Activated B cell treated with CpG ODN at 0.5 μM for 24 hours (primary cell): ENCODE measurements at regions not wholly inside any gene's neighbourhood (a gene's known extent, or its start where the extent isn't known, plus 50 kb on each side); places are given as distances from the start of the nearest gene placed in this dataset.

Source experiments
- ATAC-seq: fragments of 200-7000 bp; cut with Tn5 transposase; one replicate; pipeline ENCODE4 v1.10.0; 2021; ENCODE audit warnings: low read depth, mild to moderate bottlenecking, moderate library complexity
- CTCF ChIA-PET: fragments of 350-600 bp; sonication (Branson Sonifier 250); formaldehyde crosslinking; loops from one replicate; lab custom pipeline; 2021; ENCODE audit warnings: antibody characterized with exemption; lab: Charles Lee
- POLR2A ChIA-PET: fragments of 350-600 bp; sonication (Branson Sonifier 250); formaldehyde crosslinking; loops from one replicate; lab custom pipeline; 2021; ENCODE audit warnings: antibody characterized with exemption; lab: Charles Lee
- DNase-seq: peaks from one replicate; pipeline ENCODE4 v3.0.0; 2022
- H3K27ac Mint-ChIP-seq: one replicate; pipeline ENCODE4 v1.8.0; 2020; ENCODE audit warnings: mixed read lengths
- H3K27me3 Mint-ChIP-seq: one replicate; pipeline ENCODE4 v1.8.0; 2021; ENCODE audit warnings: mixed read lengths
- H3K36me3 Mint-ChIP-seq: one replicate; pipeline ENCODE4 v1.8.0; 2021; ENCODE audit warnings: low read depth, mixed read lengths
- H3K4me1 Mint-ChIP-seq: one replicate; pipeline ENCODE4 v1.8.0; 2021; ENCODE audit warnings: mixed read lengths
- H3K4me3 Mint-ChIP-seq: one replicate; pipeline ENCODE4 v1.8.0; 2020; ENCODE audit warnings: mild to moderate bottlenecking, mixed read lengths
- H3K9me3 Mint-ChIP-seq: one replicate; pipeline ENCODE4 v1.8.0; 2020; ENCODE audit warnings: mixed read lengths
- intact Hi-C: fragments of 100-400 bp; cut with micrococcal nuclease; formaldehyde crosslinking; loops from one replicate; pipeline ENCODE4 v1.15.1; 2024
- TF ChIP-seq, protein P1 (sequence below): fragments of 200-600 bp; IDR thresholded peaks from one replicate; pipeline ENCODE4 v1.8.0; 2022; ENCODE audit warnings: antibody characterized with exemption, mild to moderate bottlenecking

GRCh38 chr2:76667821-76668271, 854.3 kb downstream of the LRRTM4 start:
- Mint-ChIP-seq H3K9me3 (no peaks in the 10 kb centered on the region), H3K36me3 (no peaks in the 10 kb centered on the region), H3K27ac (no peak overlapping the region), H3K27me3 (no peaks in the 10 kb centered on the region), H3K4me3 (no peak overlapping the region), H3K4me1 (no peaks in the 10 kb centered on the region)
- intact Hi-C loops = no loop called here
- ChIA-PET POLR2A (no interaction called here), CTCF (no interaction called here)
- no peak for DNase-seq
- no peak for ATAC-seq
- TF ChIP-seq, protein P1, sequence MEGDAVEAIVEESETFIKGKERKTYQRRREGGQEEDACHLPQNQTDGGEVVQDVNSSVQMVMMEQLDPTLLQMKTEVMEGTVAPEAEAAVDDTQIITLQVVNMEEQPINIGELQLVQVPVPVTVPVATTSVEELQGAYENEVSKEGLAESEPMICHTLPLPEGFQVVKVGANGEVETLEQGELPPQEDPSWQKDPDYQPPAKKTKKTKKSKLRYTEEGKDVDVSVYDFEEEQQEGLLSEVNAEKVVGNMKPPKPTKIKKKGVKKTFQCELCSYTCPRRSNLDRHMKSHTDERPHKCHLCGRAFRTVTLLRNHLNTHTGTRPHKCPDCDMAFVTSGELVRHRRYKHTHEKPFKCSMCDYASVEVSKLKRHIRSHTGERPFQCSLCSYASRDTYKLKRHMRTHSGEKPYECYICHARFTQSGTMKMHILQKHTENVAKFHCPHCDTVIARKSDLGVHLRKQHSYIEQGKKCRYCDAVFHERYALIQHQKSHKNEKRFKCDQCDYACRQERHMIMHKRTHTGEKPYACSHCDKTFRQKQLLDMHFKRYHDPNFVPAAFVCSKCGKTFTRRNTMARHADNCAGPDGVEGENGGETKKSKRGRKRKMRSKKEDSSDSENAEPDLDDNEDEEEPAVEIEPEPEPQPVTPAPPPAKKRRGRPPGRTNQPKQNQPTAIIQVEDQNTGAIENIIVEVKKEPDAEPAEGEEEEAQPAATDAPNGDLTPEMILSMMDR = no peak

DNA sequence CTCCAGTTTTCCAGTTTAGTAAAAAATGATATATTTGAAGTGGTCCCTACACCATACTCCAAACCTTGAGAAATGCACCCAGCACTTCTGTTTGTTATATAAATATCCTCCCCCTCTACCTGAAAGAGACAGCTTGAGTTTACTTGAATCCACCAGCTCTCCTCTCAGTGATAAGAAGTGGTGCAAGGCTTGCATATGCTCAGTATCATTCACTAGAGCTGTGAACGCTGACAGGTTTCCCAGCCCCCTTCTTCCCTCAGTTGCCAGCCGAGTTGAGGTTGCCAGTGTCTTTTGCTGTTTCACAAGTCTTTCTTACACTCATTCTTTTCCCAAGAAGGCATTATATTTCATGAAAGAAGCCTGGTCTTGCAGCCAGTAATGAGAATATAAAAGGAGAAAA, 880.0 kb downstream of the LRRTM4 start:
- DNase-seq = no peak
- ChIA-PET CTCF (no interaction called here), POLR2A (no interaction called here)
- TF ChIP-seq, protein P1 = no peak
- intact Hi-C loops = no loop called here
- no peaks in the 10 kb centered on the region for H3K4me1 Mint-ChIP-seq
- no peak for ATAC-seq
- no peak overlapping the region for H3K4me3 Mint-ChIP-seq
- no peaks in the 10 kb centered on the region for H3K36me3 Mint-ChIP-seq
- H3K27me3 Mint-ChIP-seq = no peaks in the 10 kb centered on the region
- no peak overlapping the region for H3K27ac Mint-ChIP-seq
- H3K9me3 Mint-ChIP-seq = peaks cover 14% of the 10 kb centered on the region

DNA sequence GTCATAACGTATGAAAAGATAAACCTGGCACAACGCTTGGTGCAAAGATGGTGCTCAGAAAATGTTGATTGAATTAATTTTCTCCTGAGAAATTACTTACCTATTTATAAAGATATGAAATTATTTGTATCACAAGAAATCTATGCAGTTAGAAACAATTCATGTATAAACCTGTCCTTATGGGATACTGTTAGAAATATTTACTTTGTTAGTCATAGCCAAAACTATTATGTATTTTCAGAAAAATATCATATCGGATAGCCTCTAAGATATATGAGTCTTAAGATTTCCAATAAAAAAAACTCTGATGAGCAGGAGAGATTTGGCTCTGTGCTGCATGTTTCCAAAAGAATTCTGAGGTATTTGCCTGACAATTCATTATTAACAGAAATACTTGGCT, 880.7 kb downstream of the LRRTM4 start:
- no peak for DNase-seq
- no peak overlapping the region for H3K27ac Mint-ChIP-seq
- no peaks in the 10 kb centered on the region for H3K36me3 Mint-ChIP-seq
- no peaks in the 10 kb centered on the region for H3K27me3 Mint-ChIP-seq
- H3K9me3 Mint-ChIP-seq = peaks cover 14% of the 10 kb centered on the region
- no peak overlapping the region for H3K4me3 Mint-ChIP-seq
- ATAC-seq = no peak
- ChIA-PET POLR2A (no interaction called here), CTCF (no interaction called here)
- intact Hi-C loops = no loop called here
- no peaks in the 10 kb centered on the region for H3K4me1 Mint-ChIP-seq
- TF ChIP-seq, protein P1 = no peak

- CTCF ChIA-PET = no interaction called here
Observed at GRCh38 chr2:76640905-76641304, 881.3 kb downstream of the LRRTM4 start.

DNA sequence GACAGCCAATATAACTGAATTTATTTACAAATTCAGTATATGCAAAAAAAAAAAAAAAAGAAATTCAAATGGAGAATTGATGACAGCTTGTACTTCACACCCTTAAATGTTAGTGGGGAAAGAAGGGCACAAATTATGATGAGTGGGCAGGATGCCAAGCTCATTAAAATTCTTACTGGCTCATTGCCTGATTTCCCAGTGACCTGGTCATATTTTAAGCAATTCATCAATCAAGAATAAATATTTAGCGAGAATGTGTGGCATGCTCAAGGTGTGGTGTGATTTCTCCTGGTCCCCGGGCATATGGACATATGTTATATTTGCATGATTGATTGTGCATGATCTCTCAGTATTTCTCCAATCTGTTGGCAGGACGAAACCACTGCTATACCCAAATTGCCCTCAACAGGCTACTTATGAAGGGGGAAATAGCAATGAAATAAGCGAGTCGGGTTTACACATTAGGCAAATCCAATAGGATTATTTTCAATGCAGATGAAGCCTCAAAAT, 883.0 kb downstream of the LRRTM4 start:
- H3K4me3 Mint-ChIP-seq = no peak overlapping the region
- H3K27ac Mint-ChIP-seq = no peak overlapping the region
- no peaks in the 10 kb centered on the region for H3K4me1 Mint-ChIP-seq
- no peaks in the 10 kb centered on the region for H3K36me3 Mint-ChIP-seq
- H3K27me3 Mint-ChIP-seq = no peaks in the 10 kb centered on the region
- POLR2A ChIA-PET = no interaction called here
- peaks cover 6% of the 10 kb centered on the region for H3K9me3 Mint-ChIP-seq
- CTCF ChIA-PET = interaction anchor here (1.0 kb wide), 1 partner anchor 36 kb away, joined by 3 read pairs; no protein-coding TSS in a partner anchor
- no peak for DNase-seq
- no peak for ATAC-seq
- intact Hi-C loops = no loop called here
- TF ChIP-seq, protein P1 = no peak

More at GRCh38 chr2:76640905-76641304, 881.3 kb downstream of the LRRTM4 start:
- Mint-ChIP-seq H3K9me3 (peaks cover 14% of the 10 kb centered on the region), H3K36me3 (no peaks in the 10 kb centered on the region), H3K4me1 (no peaks in the 10 kb centered on the region), H3K4me3 (no peak overlapping the region), H3K27me3 (no peaks in the 10 kb centered on the region), H3K27ac (no peak overlapping the region)
- POLR2A ChIA-PET = no interaction called here
- DNase-seq (no peak), ATAC-seq (no peak)
- TF ChIP-seq, protein P1 = no peak
- intact Hi-C loops = no loop called here
